Endodermal cell (in vitro differentiated cells): ENCODE measurements at regions not wholly inside any gene's neighbourhood (a gene's known extent, or its start where the extent isn't known, plus 50 kb on each side); places are given as distances from the start of the nearest gene placed in this dataset.

ENCODE experiments used
- DNase-seq: peaks from one replicate; pipeline ENCODE4 v3.0.0-alpha.2; 2017
- H3K27ac ChIP-seq: 2 replicates; pipeline ENCODE4 v1.5.1; 2013; ENCODE audit warnings: mild to moderate bottlenecking, low read depth, low read length, moderate library complexity
- H3K27me3 ChIP-seq: 2 replicates; pipeline ENCODE4 v1.6.1; 2013; ENCODE audit warnings: mild to moderate bottlenecking, low read length, moderate library complexity; ENCODE audit not compliant: insufficient read depth, control insufficient read depth, poor library complexity, severe bottlenecking
- H3K36me3 ChIP-seq: 2 replicates; pipeline ENCODE4 v1.7.0; 2013; ENCODE audit warnings: mild to moderate bottlenecking, low read length, moderate library complexity; ENCODE audit not compliant: control insufficient read depth, insufficient read depth
- H3K4me1 ChIP-seq: one replicate; pipeline ENCODE4 v1.7.0; 2013; ENCODE audit warnings: low read length; ENCODE audit not compliant: control insufficient read depth, insufficient read depth
- H3K4me3 ChIP-seq: 2 replicates; pipeline ENCODE4 v1.5.1; 2013; ENCODE audit warnings: mild to moderate bottlenecking, low read length, moderate library complexity
- H3K9ac ChIP-seq: 2 replicates; pipeline ENCODE4 v1.6.1; 2013; ENCODE audit warnings: mild to moderate bottlenecking, low read length, moderate library complexity; ENCODE audit not compliant: poor library complexity, severe bottlenecking; ENCODE audit errors: extremely low read depth
- H3K9me3 ChIP-seq: 2 replicates; pipeline ENCODE4 v1.6.1; 2013; ENCODE audit warnings: mild to moderate bottlenecking, low read length, moderate library complexity; ENCODE audit not compliant: control insufficient read depth
- H3K27ac Mint-ChIP-seq: 2 replicates; pipeline ENCODE4 v1.8.0; 2020; ENCODE audit warnings: mixed read lengths
- H3K27me3 Mint-ChIP-seq: 2 replicates; pipeline ENCODE4 v1.8.0; 2021; ENCODE audit warnings: mild to moderate bottlenecking, mixed read lengths; ENCODE audit not compliant: insufficient read depth
- H3K36me3 Mint-ChIP-seq: 2 replicates; pipeline ENCODE4 v1.8.0; 2020; ENCODE audit warnings: low read depth, mixed read lengths
- H3K4me1 Mint-ChIP-seq: 2 replicates; pipeline ENCODE4 v1.8.0; 2020; ENCODE audit warnings: mixed read lengths
- H3K4me3 Mint-ChIP-seq: 2 replicates; pipeline ENCODE4 v1.8.0; 2020; ENCODE audit warnings: mild to moderate bottlenecking, moderate library complexity, mixed read lengths
- H3K9me3 Mint-ChIP-seq: 2 replicates; pipeline ENCODE4 v1.8.0; 2020; ENCODE audit warnings: mild to moderate bottlenecking, mixed read lengths
- CTCF ChIP-seq: fragments of 200-600 bp; sonication (generic); conservative IDR thresholded peaks from 2 replicates; pipeline ENCODE4 v1.5.0; 2021; ENCODE audit warnings: antibody characterized with exemption, mild to moderate bottlenecking
- WGBS, 2 experiments: methylation state at CpG; one replicate each; pipeline versions ENCODE4 v1.1.5 to v1.1.7; 2013; ENCODE audit warnings: missing lambda C conversion rate in 2 of 2, mixed read lengths in 1 of 2; ENCODE audit not compliant: insufficient coverage in 1 of 2, insufficient read length in 1 of 2; 5-methylcytosine and 5-hydroxymethylcytosine counted together

- Mint-ChIP-seq H3K27me3 (no peaks in the 10 kb centered on the region), H3K4me3 (no peak overlapping the region), H3K9me3 (no peaks in the 10 kb centered on the region), H3K4me1 (peaks cover 10% of the 10 kb centered on the region), H3K36me3 (no peaks in the 10 kb centered on the region), H3K27ac (no peak overlapping the region)
- 88% methylated on average over 13 to 21 of the region's 21 CpGs for WGBS, 2 experiments
- DNase-seq: no peak
- H3K9me3 ChIP-seq: no peaks in the 10 kb centered on the region
- TF ChIP-seq CTCF: no peak
- H3K27me3 ChIP-seq: no peaks in the 10 kb centered on the region
- H3K4me3 ChIP-seq: no peak overlapping the region
- H3K36me3 ChIP-seq: no peaks in the 10 kb centered on the region
- H3K27ac ChIP-seq: no peak overlapping the region
- H3K4me1 ChIP-seq: no peaks in the 10 kb centered on the region
- H3K9ac ChIP-seq: no peak overlapping the region
Measured at GRCh38 chr10:131683281-131683861, 217.4 kb upstream of the PPP2R2D start.

- no peaks in the 10 kb centered on the region for H3K27me3 ChIP-seq
- Mint-ChIP-seq H3K36me3 (no peaks in the 10 kb centered on the region), H3K4me1 (peaks cover 10% of the 10 kb centered on the region), H3K9me3 (no peaks in the 10 kb centered on the region), H3K27ac (no peak overlapping the region), H3K27me3 (no peaks in the 10 kb centered on the region), H3K4me3 (no peak overlapping the region)
- H3K4me1 ChIP-seq: no peaks in the 10 kb centered on the region
- H3K27ac ChIP-seq: no peak overlapping the region
- no peaks in the 10 kb centered on the region for H3K9me3 ChIP-seq
- DNase-seq: no peak
- H3K4me3 ChIP-seq: no peak overlapping the region
- no peak overlapping the region for H3K9ac ChIP-seq
- 93 to 98% methylated on average over 11 to 12 of the region's 12 CpGs for WGBS, 2 experiments
- no peak for TF ChIP-seq CTCF
- H3K36me3 ChIP-seq: no peaks in the 10 kb centered on the region
Measured at GRCh38 chr10:131683941-131684340, 216.9 kb upstream of the PPP2R2D start.

GRCh38 chr10:131685007-131685406 is 215.8 kb upstream of the PPP2R2D start:
- H3K36me3 Mint-ChIP-seq: no peaks in the 10 kb centered on the region
- Histone ChIP-seq H3K27me3 (no peaks in the 10 kb centered on the region), H3K4me1 (no peaks in the 10 kb centered on the region), H3K27ac (no peak overlapping the region), H3K36me3 (no peaks in the 10 kb centered on the region), H3K9me3 (no peaks in the 10 kb centered on the region), H3K4me3 (no peak overlapping the region), H3K9ac (no peak overlapping the region)
- no peak for TF ChIP-seq CTCF
- H3K9me3 Mint-ChIP-seq: no peaks in the 10 kb centered on the region
- H3K27me3 Mint-ChIP-seq: no peaks in the 10 kb centered on the region
- peaks cover 10% of the 10 kb centered on the region for H3K4me1 Mint-ChIP-seq
- H3K4me3 Mint-ChIP-seq: no peak overlapping the region
- DNase-seq: no peak
- WGBS, 2 experiments: 67 to 80% methylated on average over 3 to 7 of the region's 7 CpGs
- no peak overlapping the region for H3K27ac Mint-ChIP-seq
